Right cardiac atrium (tissue), 5 donors: ENCODE measurements at regions not wholly inside any gene's neighbourhood (a gene's known extent, or its start where the extent isn't known, plus 50 kb on each side); places are given as distances from the start of the nearest gene placed in this dataset.
"Not testable (repeated sequence)": the region's sequence is repeated elsewhere in the genome, so short reads cannot be mapped to it uniquely, and the experiment has no call there.

Experiments used
- ATAC-seq, 2 donors: fragments of 200-7000 bp; cut with Tn5 transposase; one replicate each; pipeline versions ENCODE4 v1.8.0 to v1.9.1; 2020; ENCODE audit warnings: moderate library complexity in 2 of 2, mild to moderate bottlenecking in 1 of 2
- DNase-seq, 3 donors: peaks; one replicate each; pipeline ENCODE4 v3.0.0-alpha.2; 2020
- H3K27ac ChIP-seq: one replicate; pipeline ENCODE4 v1.5.1; 2013; ENCODE audit warnings: mild to moderate bottlenecking, low read length, control low read depth, moderate library complexity
- H3K27me3 ChIP-seq: one replicate; pipeline ENCODE4 v1.6.1; 2013; ENCODE audit not compliant: control insufficient read depth, insufficient read depth
- H3K4me1 ChIP-seq: one replicate; pipeline ENCODE4 v1.6.1; 2013; ENCODE audit warnings: low read length; ENCODE audit not compliant: control insufficient read depth, insufficient read depth
- H3K4me3 ChIP-seq: one replicate; pipeline ENCODE4 v1.5.1; 2013; ENCODE audit warnings: low read length, control low read depth
- H3K9me3 ChIP-seq: one replicate; pipeline ENCODE4 v1.6.1; 2013; ENCODE audit warnings: low read length; ENCODE audit not compliant: control insufficient read depth
- WGBS: extraction: QIAGEN DNeasy Blood & Tissue Kit; methylation state at CpG from one replicate; pipeline ENCODE4 v1.1.7; 2013; 5-methylcytosine and 5-hydroxymethylcytosine counted together
- intact Hi-C, 4 donors: fragments of 100-400 bp; cut with DNase I; formaldehyde crosslinking; loops; one replicate each; pipeline versions ENCODE4 v1.11.0 to v1.14.0; 2022 to 2023
- donor health status: healthy with polysubstance abuse.
- donor health status: DM: no; HTN: yes; CAD: no.
- donor health status: DM: no; HTN: no; CAD: no.
- donor health status: DM: no; HTN: yes; CAD: no; lungs with severe emphysema.
- donor health status: DM: yes; HTN: yes; CAD: no.

DNA sequence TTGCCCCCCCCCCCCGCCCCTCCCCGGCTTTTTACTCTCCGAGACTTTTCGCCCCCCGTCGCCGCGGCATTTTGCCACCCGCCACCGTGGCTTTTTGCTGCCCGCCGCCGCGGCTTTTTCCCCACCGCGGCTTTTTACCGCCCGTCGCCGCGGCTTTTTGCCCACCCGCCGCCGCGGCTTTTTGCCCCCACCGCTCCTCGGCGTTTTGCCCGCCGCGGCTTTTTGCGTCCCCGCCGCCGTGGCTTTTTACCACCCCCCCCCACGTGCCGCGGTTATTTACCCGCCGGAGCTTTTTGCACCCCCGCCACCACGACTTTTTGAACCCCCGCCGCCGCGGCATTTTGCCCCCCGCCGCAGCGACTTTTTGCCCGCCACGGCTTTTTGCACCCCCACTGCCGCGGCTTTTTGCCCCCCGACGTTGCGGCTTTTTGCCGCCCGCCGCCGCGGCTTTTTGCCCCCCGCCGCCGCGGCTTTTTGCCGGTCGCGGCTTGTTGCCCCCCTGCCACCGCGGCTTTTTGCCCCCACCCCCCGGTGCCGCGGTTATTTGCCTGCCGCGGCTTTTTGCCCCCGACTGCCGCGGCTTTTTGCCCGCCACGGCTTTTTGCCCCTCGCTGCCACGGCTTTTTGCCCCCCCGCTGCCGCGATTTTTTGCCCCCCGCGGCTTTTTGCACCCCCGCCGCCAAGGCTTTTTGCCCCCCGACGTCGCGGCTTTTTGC is 461.1 kb downstream of the ZNF33B start:
- Histone ChIP-seq H3K4me3 (peak overlapping the region; percentile 54), H3K27ac (no peak overlapping the region), H3K27me3 (no peaks in the 10 kb centered on the region), H3K9me3 (no peaks in the 10 kb centered on the region), H3K4me1 (no peaks in the 10 kb centered on the region)
- intact Hi-C loops: no loop called here
- no peak for ATAC-seq
- DNase-seq: peak in 2 of 3 donors; percentile 39 to 52
- 11% methylated on average over 87 of the region's 93 CpGs for WGBS

DNA sequence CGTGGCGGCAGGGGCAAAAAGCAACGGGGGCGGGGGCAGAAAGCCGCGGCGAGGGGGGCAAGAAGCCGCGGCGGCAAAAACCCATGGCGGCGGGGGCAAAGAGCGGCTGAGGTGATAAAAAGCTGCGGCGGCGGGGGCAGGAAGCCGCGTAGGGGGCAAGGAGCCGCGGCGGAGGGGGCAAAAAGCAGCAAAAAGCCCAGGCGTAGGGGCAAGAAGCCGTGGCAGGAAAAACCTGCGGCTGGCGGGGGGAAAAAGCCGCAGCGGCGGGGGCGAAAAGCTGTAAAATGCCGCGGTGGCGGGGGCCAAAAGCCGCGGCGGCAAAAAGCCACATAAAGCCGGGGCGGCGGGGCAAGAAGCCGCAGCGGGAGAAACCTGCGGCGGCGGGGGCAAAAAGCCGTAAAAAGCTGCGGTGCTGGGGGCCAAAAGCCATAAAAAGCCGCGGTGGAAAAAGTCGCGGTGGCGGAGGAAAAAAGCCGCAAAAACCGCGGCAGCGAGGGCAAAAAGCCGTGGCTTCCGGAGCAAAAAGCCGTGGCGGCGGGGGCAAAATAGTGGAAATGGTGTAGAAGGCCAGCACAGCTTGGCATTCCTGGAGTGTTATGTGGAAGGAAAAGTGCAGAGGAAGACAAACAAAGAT is 487.8 kb downstream of the ZNF33B start:
- H3K4me1 ChIP-seq: no peaks in the 10 kb centered on the region
- H3K4me3 ChIP-seq: no peak overlapping the region
- H3K9me3 ChIP-seq: no peaks in the 10 kb centered on the region
- H3K27ac ChIP-seq: no peak overlapping the region
- ATAC-seq (no peak), DNase-seq (peak in 2 of 3 donors; percentile 21 to 32)
- intact Hi-C loops: no loop called here
- no peaks in the 10 kb centered on the region for H3K27me3 ChIP-seq
- 55% methylated on average over 59 of the region's 59 CpGs for WGBS

DNA sequence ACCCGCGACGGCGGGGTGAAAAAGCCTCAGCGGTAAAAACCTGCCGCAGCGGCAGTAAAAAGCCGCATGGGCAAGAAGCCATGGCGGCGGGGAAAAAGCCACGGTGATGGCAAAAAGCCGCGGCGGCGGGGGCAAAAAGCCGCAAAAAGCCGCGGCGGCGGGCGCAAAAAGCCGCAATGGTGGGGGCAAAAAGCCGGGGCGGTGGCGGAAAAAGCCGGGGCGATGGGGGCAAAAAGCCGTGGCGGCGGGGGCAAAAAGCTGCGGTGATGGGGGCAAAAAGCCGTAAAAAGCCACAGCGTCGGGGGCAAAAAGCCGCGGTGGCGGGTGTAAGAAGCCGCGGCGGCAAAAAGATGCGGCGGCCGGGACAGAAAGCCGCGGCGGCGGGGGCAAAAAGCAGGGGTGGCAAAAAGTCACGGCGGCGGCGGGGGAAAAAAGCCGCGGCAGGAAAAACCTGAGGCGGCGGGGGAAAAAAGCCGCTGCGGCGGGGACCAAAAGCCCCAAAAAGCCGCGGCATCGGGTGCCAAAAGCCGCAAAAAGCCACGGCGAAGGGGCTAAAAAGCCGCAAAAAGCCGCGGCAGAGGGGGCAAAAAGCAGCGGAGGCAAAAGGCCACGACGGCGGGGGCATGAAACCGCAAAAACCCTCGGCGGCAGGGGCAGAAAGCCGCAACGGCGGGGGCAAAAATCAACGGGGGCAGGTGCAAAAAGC is 488.5 kb downstream of the ZNF33B start:
- DNase-seq (peak in 2 of 3 donors; percentile 36 to 49), ATAC-seq (no peak)
- Histone ChIP-seq H3K27me3 (no peaks in the 10 kb centered on the region), H3K9me3 (no peaks in the 10 kb centered on the region), H3K4me1 (no peaks in the 10 kb centered on the region), H3K4me3 (no peak overlapping the region), H3K27ac (no peak overlapping the region)
- 59% methylated on average over 78 of the region's 78 CpGs for WGBS
- intact Hi-C loops: no loop called here

DNA sequence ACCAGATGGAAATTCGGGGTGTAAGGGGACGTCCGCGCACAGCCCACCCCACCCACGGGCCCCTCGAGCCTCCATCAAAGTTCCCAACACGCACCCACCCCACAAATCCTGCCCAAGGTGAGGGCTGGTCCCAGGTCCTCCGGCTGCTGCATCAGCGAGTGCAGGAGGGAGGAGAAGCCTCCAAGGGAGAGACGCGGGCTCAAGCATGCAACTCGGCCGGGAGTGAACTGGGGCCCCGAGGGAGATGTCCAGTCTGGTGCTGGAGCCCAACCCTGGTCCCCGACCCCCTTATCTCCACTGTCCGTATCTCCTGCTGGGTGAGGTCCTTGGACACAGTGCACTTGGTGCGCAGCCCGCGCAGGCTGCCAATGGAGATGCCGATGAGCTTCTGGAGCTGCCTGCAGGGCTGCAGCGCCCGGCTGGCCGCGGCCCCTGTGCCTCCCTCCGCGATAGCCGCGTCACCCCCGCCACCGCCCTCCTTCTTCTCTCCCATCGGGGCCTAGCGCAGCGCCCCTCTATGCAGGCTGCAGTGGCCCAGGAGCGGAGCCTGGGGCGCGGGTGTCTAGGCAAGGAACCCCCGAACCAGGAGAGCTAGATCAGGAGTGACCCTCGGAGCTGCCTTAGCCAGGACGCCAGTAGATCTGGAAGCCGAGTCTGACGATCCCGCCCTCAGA is 489.2 kb downstream of the ZNF33B start:
- no peak overlapping the region for H3K27ac ChIP-seq
- H3K9me3 ChIP-seq: no peaks in the 10 kb centered on the region
- intact Hi-C loops: no loop called here
- DNase-seq (peak; percentile 36 to 73 (median 73)), ATAC-seq (no peak)
- H3K4me1 ChIP-seq: no peaks in the 10 kb centered on the region
- 72% methylated on average over 42 of the region's 42 CpGs for WGBS
- H3K27me3 ChIP-seq: no peaks in the 10 kb centered on the region
- H3K4me3 ChIP-seq: no peak overlapping the region

DNA sequence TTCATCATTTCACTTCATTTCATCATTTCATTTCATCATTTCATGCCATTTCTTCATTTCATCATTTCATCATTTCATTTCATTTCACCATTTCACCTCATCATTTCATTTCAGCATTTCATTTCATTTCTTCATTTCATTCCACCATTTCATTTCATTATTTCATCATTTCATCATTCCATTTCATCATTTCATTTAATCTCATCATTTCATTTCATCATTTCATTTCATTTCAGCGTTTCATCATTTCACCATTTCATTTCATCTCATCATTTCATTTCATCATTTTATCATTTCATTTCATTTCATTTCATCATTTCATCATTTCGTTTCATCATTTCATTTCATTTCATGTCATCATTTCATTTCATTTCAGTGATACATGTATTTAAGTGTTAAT is 492.2 kb downstream of the ZNF33B start:
- H3K27me3 ChIP-seq, H3K4me1 ChIP-seq, H3K27ac ChIP-seq, H3K9me3 ChIP-seq, intact Hi-C loops, DNase-seq, H3K4me3 ChIP-seq, ATAC-seq: not testable (repeated sequence)
- WGBS: 39% methylated on average over 2 of the region's 2 CpGs

DNA sequence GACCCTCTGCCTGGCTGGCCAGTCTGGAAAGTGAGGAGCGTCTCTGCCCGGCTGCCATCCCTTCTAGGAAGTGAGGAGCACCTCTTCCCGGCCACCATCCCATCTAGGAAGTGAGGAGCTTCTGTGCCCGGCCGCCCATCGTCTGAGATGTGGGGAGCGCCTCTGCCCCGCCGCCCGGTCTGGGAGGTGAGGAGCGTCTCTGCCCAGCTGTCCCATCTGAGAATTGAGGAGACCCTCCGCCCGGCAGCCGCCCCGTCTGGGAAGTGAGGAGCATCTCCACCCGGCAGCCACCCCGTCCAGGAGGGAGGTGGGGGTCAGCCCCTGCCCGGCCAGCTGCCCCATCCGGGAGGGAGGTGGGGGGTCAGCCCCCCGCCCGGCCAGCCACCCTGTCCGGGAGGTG is 500.3 kb downstream of the ZNF33B start:
- H3K4me3 ChIP-seq, intact Hi-C loops: not testable (repeated sequence)
- peak in 2 of 3 donors; percentile 25 to 31 for DNase-seq

DNA sequence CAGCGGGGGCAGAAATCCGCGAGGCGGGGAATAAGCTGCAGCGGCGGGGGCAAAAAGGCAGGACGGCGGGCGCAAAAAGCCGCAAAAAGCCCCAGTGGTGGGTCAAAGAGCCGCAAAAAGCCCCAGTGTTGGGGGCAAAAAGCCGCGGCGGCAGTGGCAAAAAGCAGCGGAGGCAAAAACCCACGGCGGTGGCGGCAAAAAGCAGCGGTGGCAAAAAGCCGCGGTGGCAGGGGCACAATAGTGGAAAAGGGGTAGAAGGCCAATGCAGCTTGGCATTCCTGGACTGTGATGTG is 525.3 kb downstream of the ZNF33B start:
- Histone ChIP-seq H3K9me3 (peaks cover 2% of the 10 kb centered on the region), H3K4me1 (no peaks in the 10 kb centered on the region), H3K27ac (no peak overlapping the region), H3K27me3 (no peaks in the 10 kb centered on the region), H3K4me3 (no peak overlapping the region)
- ATAC-seq (no peak), DNase-seq (peak in 1 of 3 donors; percentile 19)
- 85% methylated on average over 21 of the region's 21 CpGs for WGBS
- intact Hi-C loops: no loop called here

More for the DNA sequence above, 500.3 kb downstream of the ZNF33B start:
- not testable (repeated sequence) for H3K9me3 ChIP-seq, H3K4me1 ChIP-seq, H3K27me3 ChIP-seq, ATAC-seq, H3K27ac ChIP-seq
- WGBS: 93% methylated on average over 22 of the region's 22 CpGs

DNA sequence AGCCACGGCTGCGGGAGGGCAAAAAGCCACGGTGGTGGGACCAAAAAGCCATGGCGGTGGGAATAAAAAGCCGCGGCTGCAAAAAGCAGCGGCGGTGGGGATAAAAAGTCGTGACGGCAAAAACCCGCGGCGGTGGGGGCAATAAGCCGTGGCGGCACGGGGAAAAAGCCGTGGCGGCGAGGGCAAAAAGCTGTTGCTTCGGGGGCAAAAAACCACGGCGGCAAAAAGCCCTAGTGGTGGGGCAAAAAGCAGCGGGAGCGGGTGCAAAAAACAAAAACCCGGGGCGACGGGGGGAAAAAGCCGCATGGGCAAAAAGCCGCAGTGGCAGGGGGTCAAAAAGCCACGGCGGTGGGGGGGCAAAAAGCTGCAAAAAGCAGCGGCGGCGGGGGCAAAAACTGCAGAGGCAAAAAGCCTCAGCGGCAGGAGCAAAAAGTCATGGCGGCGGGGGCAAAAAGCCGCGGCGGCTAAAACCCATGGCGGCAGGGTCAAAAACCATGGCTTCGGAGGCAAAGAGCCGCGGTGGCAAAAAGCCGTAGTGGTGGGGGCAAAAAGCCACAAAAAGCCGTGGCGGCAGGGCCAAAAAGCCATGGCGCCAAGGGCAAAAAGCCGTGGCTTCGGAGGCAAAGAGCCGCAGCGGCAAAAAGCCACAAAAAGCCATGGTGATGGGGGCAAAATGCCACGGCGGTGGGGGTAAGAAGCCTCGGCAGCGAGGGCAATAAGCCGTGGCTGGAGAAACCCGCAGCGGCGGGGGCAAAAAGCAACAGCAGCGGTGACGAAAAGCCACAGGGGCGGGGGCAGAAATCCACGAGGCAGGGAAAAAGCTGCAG is 525.8 kb downstream of the ZNF33B start:
- intact Hi-C loops: no loop called here
- Histone ChIP-seq H3K4me3 (no peak overlapping the region), H3K27me3 (no peaks in the 10 kb centered on the region), H3K4me1 (no peaks in the 10 kb centered on the region), H3K9me3 (peaks cover 2% of the 10 kb centered on the region), H3K27ac (no peak overlapping the region)
- ATAC-seq (no peak), DNase-seq (peak in 2 of 3 donors; percentile 12 to 51)
- WGBS: 82% methylated on average over 64 of the region's 64 CpGs

DNA sequence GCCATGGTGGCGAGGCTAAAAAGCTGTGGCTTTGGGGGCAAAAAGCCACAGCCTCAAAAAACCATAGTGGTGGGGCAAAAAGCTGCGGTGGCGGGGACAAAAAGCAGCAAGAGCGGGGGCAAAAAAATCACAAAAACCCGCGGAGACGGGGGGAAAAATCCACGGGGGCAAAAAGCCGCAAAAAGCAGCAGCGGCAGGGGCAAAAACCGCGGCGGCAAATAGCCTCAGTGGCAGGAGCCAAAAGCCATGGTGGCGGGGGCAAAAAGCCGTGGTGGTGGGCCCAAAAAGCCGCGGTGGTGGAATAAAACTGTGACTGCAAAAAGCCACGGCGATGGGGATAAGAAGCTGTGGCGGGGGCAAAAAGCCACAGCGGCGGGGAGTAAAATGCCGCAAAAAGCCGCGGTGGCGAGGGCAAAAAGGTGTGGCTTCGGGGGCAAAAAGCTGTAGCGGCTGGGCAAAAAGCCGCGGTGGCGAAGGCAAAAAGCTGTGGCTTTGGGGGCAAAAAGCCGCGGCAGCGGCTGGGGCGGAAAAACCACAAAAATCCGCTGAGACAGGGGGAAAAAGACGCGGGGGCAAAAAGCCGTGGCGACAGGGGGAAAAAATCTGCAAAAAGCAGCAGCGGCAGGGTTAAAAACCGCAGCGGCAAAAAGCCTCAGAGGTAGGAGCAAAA is 526.6 kb downstream of the ZNF33B start:
- no peak overlapping the region for H3K27ac ChIP-seq
- H3K4me3 ChIP-seq: no peak overlapping the region
- H3K4me1 ChIP-seq: no peaks in the 10 kb centered on the region
- intact Hi-C loops: no loop called here
- H3K27me3 ChIP-seq: no peaks in the 10 kb centered on the region
- WGBS: 86% methylated on average over 43 of the region's 43 CpGs
- DNase-seq: peak in 2 of 3 donors; percentile 16 to 19
- H3K9me3 ChIP-seq: peaks cover 2% of the 10 kb centered on the region
- no peak for ATAC-seq

DNA sequence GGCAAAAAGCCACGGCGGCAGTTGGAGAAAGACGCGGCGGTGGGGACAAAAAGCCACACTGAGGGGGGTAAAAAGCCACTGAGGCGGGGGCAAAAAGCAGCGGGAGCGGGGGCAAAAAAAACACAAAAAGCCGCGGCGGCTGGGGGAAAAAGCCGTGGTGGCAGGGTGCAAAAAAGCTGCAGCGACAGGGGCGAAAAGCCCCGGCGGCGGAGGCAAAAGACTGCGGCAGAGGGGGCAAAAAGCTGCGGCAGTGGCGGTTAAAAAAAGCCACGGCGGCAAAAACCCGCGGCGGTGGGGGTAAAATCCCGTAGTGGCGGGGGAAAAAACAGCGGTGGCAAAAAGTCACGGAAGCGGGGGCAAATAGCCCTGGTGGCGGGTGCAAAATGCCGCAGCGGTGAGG is 527.3 kb downstream of the ZNF33B start:
- no peaks in the 10 kb centered on the region for H3K4me1 ChIP-seq
- WGBS: 87% methylated on average over 33 of the region's 33 CpGs
- DNase-seq: peak in 1 of 3 donors; percentile 50

More for the DNA sequence above, 527.3 kb downstream of the ZNF33B start:
- no peak for ATAC-seq
- no peaks in the 10 kb centered on the region for H3K27me3 ChIP-seq
- intact Hi-C loops: no loop called here
- H3K27ac ChIP-seq: no peak overlapping the region
- peaks cover 2% of the 10 kb centered on the region for H3K9me3 ChIP-seq
- H3K4me3 ChIP-seq: no peak overlapping the region
